ENCODE measurements at regions not wholly inside any gene's neighbourhood (a gene's known extent, or its start where the extent isn't known, plus 50 kb on each side); places are given as distances from the start of the nearest gene placed in this dataset.

GRCh38 chr2:193475038-193475437, 1280.3 kb upstream of the TMEFF2 start:
- TF ChIP-seq CTCF (conservative IDR thresholded peaks at IDR 0.05; ENCODE audit: low read length), result no peak
- no peak for TF ChIP-seq EZH2phosphoT487 (IDR thresholded peaks at IDR 0.05; ENCODE audit: borderline replicate concordance, low read depth, low read length)
